HL-60 (cell line): ENCODE measurements at regions not wholly inside any gene's neighbourhood (a gene's known extent, or its start where the extent isn't known, plus 50 kb on each side); places are given as distances from the start of the nearest gene placed in this dataset.

ENCODE experiments used
- CTCF ChIP-seq: IDR thresholded peaks from one replicate; pipeline ENCODE4 v1.5.1; 2011; ENCODE audit warnings: low read length, control low read depth, inconsistent platforms; ENCODE audit not compliant: insufficient read depth
- POLR2AphosphoS5 ChIP-seq: IDR thresholded peaks from 2 replicates; pipeline ENCODE4 v1.6.1; 2012; ENCODE audit warnings: low read depth
- SPI1 ChIP-seq: IDR thresholded peaks from 2 replicates; pipeline ENCODE4 v1.6.1; 2012; ENCODE audit warnings: low read depth, mild to moderate bottlenecking, borderline replicate concordance

DNA sequence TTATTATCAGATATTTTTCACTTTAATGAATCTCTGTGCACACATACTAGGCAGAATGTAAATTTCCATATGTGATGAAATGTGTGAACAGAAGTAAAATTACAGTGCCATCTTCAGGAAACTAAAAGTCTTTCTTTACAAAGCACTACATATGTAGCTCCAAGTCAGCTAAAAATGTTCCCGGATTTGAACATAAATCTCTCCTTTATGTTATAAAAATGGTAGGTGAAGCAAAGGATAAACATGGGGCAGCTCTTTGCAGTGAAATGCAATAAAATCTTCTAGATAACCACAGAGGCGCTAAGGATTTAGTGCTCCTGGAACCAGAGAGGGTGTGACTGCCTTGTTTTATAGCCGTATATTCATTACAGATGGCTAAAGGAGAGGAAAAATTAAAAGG is 104.9 kb upstream of the C7orf33 start:
- TF ChIP-seq CTCF (no peak), SPI1 (no peak), POLR2AphosphoS5 (no peak)
